ENCODE measurements at regions not wholly inside any gene's neighbourhood (a gene's known extent, or its start where the extent isn't known, plus 50 kb on each side); places are given as distances from the start of the nearest gene placed in this dataset.

DNA sequence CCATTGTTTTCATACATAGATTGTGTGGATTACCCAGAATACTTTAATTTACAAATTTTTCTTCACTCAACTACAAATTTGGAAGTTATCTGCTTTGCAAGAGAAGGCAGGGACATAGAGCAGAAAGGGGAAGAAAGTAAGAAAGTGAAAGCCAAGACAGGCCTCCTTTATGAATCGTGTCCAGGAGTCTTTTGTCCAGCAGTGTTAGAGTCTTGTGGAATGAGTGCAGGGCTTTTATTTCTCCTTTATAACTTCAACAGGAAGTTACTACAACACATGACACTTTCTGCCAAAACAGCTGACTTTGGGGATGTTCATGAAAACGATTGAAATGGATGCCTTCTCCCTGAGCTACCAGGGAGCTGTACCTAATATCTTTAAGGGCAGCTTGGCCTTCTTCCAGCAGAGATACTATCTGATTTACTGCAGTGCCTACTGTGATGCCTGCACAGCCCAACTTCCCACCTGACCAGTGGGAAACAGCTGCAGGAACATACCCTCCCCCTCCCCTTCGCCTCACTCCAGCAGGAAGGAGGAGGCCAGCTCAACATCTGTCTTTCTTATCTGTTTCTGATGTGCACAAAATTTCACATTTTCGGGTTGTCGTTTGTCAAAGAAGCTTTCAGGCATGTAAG is 557.7 kb upstream of the SLIT2 start:
- Histone ChIP-seq H3K4me3 (ENCODE audit: low read depth, low read length) (no peak overlapping the region), H3K36me3 (ENCODE audit: control insufficient read depth, insufficient read depth, low read length) (no peaks in the 10 kb centered on the region)
- TF ChIP-seq, protein P1, sequence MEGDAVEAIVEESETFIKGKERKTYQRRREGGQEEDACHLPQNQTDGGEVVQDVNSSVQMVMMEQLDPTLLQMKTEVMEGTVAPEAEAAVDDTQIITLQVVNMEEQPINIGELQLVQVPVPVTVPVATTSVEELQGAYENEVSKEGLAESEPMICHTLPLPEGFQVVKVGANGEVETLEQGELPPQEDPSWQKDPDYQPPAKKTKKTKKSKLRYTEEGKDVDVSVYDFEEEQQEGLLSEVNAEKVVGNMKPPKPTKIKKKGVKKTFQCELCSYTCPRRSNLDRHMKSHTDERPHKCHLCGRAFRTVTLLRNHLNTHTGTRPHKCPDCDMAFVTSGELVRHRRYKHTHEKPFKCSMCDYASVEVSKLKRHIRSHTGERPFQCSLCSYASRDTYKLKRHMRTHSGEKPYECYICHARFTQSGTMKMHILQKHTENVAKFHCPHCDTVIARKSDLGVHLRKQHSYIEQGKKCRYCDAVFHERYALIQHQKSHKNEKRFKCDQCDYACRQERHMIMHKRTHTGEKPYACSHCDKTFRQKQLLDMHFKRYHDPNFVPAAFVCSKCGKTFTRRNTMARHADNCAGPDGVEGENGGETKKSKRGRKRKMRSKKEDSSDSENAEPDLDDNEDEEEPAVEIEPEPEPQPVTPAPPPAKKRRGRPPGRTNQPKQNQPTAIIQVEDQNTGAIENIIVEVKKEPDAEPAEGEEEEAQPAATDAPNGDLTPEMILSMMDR (IDR thresholded peaks at IDR 0.05; ENCODE audit: insufficient read depth, low read length, poor library complexity, severe bottlenecking), result no peak

DNA sequence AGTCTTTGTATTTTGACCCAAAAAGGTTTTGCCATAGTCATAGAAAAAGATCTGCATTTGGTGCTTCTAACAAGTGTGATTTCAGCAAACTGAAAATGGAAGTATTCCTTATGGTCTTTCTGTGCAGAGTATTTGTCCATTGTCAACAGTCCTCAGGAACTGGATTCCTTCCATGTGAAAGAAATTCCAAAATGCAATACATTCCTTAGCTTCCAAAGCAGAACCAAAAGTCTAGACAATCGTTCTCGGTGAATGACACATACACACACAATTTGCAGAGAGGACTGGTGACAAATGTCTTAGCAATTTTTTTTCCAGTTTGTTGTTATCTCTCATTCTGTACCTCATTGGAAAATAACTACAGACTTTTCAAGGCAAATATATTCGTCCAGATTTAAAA is 562.2 kb upstream of the SLIT2 start:
- TF ChIP-seq, protein P1 (IDR thresholded peaks at IDR 0.05; ENCODE audit: insufficient read depth, low read length, poor library complexity, severe bottlenecking), result no peak
- H3K4me3 ChIP-seq (ENCODE audit: low read depth, low read length), result no peak overlapping the region
- no peaks in the 10 kb centered on the region for H3K36me3 ChIP-seq (ENCODE audit: control insufficient read depth, insufficient read depth, low read length)
- H3K27me3 ChIP-seq (ENCODE audit: control insufficient read depth, insufficient read depth, low read length), result no peaks in the 10 kb centered on the region
- peak; percentile 83 for DNase-seq (ENCODE audit: low read depth)

More for the DNA sequence above, 557.7 kb upstream of the SLIT2 start:
- H3K27me3 ChIP-seq (ENCODE audit: control insufficient read depth, insufficient read depth, low read length), result no peaks in the 10 kb centered on the region
- no peak for DNase-seq (ENCODE audit: low read depth)

DNA sequence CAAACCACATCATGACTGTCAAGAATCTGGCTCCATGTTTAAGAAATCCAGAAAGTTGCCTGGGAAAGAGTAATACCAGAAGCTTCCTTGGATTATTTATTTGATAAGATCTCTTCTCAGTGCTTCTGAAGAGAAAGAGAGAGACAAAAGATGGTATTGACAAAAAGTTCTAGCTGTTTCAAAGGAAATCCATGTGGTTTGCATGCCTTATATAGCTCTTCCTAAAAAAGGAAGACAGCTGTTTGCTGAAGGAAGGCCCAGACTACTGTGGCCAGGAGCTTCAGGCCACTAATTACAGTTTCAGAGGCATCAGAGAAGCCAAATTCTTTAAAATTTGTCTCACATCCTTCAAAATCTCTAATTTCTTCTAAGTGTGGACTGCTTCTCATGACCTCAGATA is 565.2 kb upstream of the SLIT2 start:
- TF ChIP-seq, protein P1 (IDR thresholded peaks at IDR 0.05; ENCODE audit: insufficient read depth, low read length, poor library complexity, severe bottlenecking), result no peak
- H3K27me3 ChIP-seq (ENCODE audit: control insufficient read depth, insufficient read depth, low read length), result no peaks in the 10 kb centered on the region
- H3K4me3 ChIP-seq (ENCODE audit: low read depth, low read length), result no peak overlapping the region
- H3K36me3 ChIP-seq (ENCODE audit: control insufficient read depth, insufficient read depth, low read length), result no peaks in the 10 kb centered on the region
- DNase-seq (ENCODE audit: low read depth), result no peak

DNA sequence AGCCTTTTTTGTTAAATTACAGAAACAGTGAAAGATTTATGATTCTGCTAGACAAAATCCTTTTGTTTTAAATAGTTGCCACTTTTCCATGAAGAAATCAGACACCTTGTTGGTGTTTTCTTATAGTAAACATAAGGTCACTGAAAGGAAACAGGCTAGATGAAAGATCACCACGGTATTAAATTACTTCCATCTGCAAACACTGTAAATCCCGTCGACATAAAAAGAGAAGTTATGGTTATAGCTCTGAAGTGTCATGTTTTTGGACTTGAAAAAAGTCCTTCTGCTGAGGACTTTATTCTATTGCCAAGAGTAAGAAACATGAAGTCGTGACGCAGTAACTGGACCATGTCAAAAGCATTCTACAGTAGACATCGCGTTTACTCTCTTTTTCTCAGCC is 567.6 kb upstream of the SLIT2 start:
- TF ChIP-seq, protein P1 (IDR thresholded peaks at IDR 0.05; ENCODE audit: insufficient read depth, low read length, poor library complexity, severe bottlenecking), result no peak
- no peaks in the 10 kb centered on the region for H3K36me3 ChIP-seq (ENCODE audit: control insufficient read depth, insufficient read depth, low read length)
- H3K27me3 ChIP-seq (ENCODE audit: control insufficient read depth, insufficient read depth, low read length), result no peaks in the 10 kb centered on the region
- DNase-seq (ENCODE audit: low read depth), result no peak
- H3K4me3 ChIP-seq (ENCODE audit: low read depth, low read length), result no peak overlapping the region

DNA sequence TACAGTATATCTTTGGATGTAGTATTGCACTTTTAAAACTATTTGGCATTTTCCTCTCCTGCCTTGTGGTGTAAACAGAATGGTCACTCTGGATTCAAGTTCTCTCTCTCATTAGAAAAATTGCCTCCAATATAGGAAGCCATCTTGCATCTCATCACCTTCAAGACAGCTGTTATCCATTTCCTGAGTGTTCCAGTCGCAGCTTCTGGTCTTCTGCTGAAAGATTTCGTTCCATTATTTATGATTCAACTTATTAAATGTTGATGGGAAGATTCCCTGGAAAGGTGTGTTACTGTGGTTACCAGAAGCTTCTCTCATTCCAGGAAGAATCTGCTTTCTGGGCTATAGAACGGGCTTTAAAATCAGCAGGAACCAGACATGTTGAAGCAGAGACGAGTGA is 568.3 kb upstream of the SLIT2 start:
- no peak for DNase-seq (ENCODE audit: low read depth)
- H3K27me3 ChIP-seq (ENCODE audit: control insufficient read depth, insufficient read depth, low read length), result no peaks in the 10 kb centered on the region
- TF ChIP-seq, protein P1 (IDR thresholded peaks at IDR 0.05; ENCODE audit: insufficient read depth, low read length, poor library complexity, severe bottlenecking), result no peak
- H3K36me3 ChIP-seq (ENCODE audit: control insufficient read depth, insufficient read depth, low read length), result no peaks in the 10 kb centered on the region
- H3K4me3 ChIP-seq (ENCODE audit: low read depth, low read length), result no peak overlapping the region

DNA sequence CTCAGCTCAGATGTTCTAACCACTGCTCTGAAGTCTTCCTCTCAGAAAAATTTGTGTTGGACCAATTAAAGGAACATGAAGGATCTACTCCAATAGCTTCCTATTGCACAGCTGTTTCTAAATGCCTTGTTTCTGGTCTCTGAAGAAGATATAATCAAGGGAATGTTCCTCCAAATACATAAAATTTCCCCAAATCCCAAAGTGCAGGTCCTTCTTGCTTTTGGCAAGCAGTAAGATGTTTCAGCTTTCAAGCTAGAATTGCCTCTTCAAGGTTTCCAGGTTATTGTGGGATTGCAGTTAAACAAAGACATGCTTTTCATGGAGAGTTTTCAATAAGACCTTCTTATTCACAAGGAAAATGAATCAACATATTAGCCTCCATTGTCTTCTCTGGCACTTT is 574.5 kb upstream of the SLIT2 start:
- TF ChIP-seq, protein P1 (IDR thresholded peaks at IDR 0.05; ENCODE audit: insufficient read depth, low read length, poor library complexity, severe bottlenecking), result no peak
- H3K4me3 ChIP-seq (ENCODE audit: low read depth, low read length), result no peak overlapping the region
- no peaks in the 10 kb centered on the region for H3K36me3 ChIP-seq (ENCODE audit: control insufficient read depth, insufficient read depth, low read length)
- no peak for DNase-seq (ENCODE audit: low read depth)
- no peaks in the 10 kb centered on the region for H3K27me3 ChIP-seq (ENCODE audit: control insufficient read depth, insufficient read depth, low read length)
